ENCODE measurements at regions not wholly inside any gene's neighbourhood (a gene's known extent, or its start where the extent isn't known, plus 50 kb on each side); places are given as distances from the start of the nearest gene placed in this dataset.
"Not testable (repeated sequence)": the region's sequence is repeated elsewhere in the genome, so short reads cannot be mapped to it uniquely, and the experiment has no call there.

- DNase-seq (ENCODE audit: low read depth); H3K4me3 ChIP-seq (ENCODE audit: low read length); H3K36me3 ChIP-seq (ENCODE audit: control insufficient read depth, insufficient read depth, low read length, severe bottlenecking); H3K4me1 ChIP-seq (ENCODE audit: control insufficient read depth, insufficient read depth, low read length); H3K9ac ChIP-seq (ENCODE audit: low read length); H3K9me3 ChIP-seq (ENCODE audit: control insufficient read depth, low read length): not testable (repeated sequence)
- H3K27me3 ChIP-seq (replicated peaks; ENCODE audit: control insufficient read depth, insufficient read depth, low read length): peaks cover 35% of the 10 kb centered on the region
These were observed 105.2 kb downstream of the FOXD2 start for GRCh38 chr1:47543089-47543488.

GRCh38 chr1:47545912-47546483 is 108.2 kb downstream of the FOXD2 start:
- Histone ChIP-seq H3K9ac (ENCODE audit: low read length) (no peak overlapping the region), H3K4me1 (ENCODE audit: control insufficient read depth, insufficient read depth, low read length) (no peaks in the 10 kb centered on the region), H3K9me3 (ENCODE audit: control insufficient read depth, low read length) (peaks cover 9% of the 10 kb centered on the region), H3K36me3 (ENCODE audit: control insufficient read depth, insufficient read depth, low read length, severe bottlenecking) (no peaks in the 10 kb centered on the region), H3K27me3 (replicated peaks; ENCODE audit: control insufficient read depth, insufficient read depth, low read length) (peaks cover 35% of the 10 kb centered on the region), H3K4me3 (ENCODE audit: low read length) (no peak overlapping the region)
- no peak for DNase-seq (ENCODE audit: low read depth)

- no peaks in the 10 kb centered on the region for H3K4me1 ChIP-seq (ENCODE audit: control insufficient read depth, insufficient read depth, low read length)
- no peak overlapping the region for H3K9ac ChIP-seq (ENCODE audit: low read length)
- H3K27me3 ChIP-seq (replicated peaks; ENCODE audit: control insufficient read depth, insufficient read depth, low read length): peaks cover 32% of the 10 kb centered on the region
- no peak overlapping the region for H3K4me3 ChIP-seq (ENCODE audit: low read length)
- no peaks in the 10 kb centered on the region for H3K36me3 ChIP-seq (ENCODE audit: control insufficient read depth, insufficient read depth, low read length, severe bottlenecking)
- no peak for DNase-seq (ENCODE audit: low read depth)
- H3K9me3 ChIP-seq (ENCODE audit: control insufficient read depth, low read length): no peaks in the 10 kb centered on the region
These were observed 110.1 kb downstream of the FOXD2 start for GRCh38 chr1:47547753-47548573.

- no peak overlapping the region for H3K4me3 ChIP-seq (ENCODE audit: low read length)
- H3K36me3 ChIP-seq (ENCODE audit: control insufficient read depth, insufficient read depth, low read length, severe bottlenecking): no peaks in the 10 kb centered on the region
- no peak for DNase-seq (ENCODE audit: low read depth)
- H3K9ac ChIP-seq (ENCODE audit: low read length): no peak overlapping the region
- H3K27me3 ChIP-seq (replicated peaks; ENCODE audit: control insufficient read depth, insufficient read depth, low read length): peaks cover 38% of the 10 kb centered on the region
- H3K4me1 ChIP-seq (ENCODE audit: control insufficient read depth, insufficient read depth, low read length): no peaks in the 10 kb centered on the region
- no peaks in the 10 kb centered on the region for H3K9me3 ChIP-seq (ENCODE audit: control insufficient read depth, low read length)
These were observed 110.8 kb downstream of the FOXD2 start for GRCh38 chr1:47548637-47549036.

- no peaks in the 10 kb centered on the region for H3K4me1 ChIP-seq (ENCODE audit: control insufficient read depth, insufficient read depth, low read length)
- no peak overlapping the region for H3K9ac ChIP-seq (ENCODE audit: low read length)
- no peaks in the 10 kb centered on the region for H3K9me3 ChIP-seq (ENCODE audit: control insufficient read depth, low read length)
- H3K27me3 ChIP-seq (replicated peaks; ENCODE audit: control insufficient read depth, insufficient read depth, low read length): peaks cover 38% of the 10 kb centered on the region
- no peak for DNase-seq (ENCODE audit: low read depth)
- H3K36me3 ChIP-seq (ENCODE audit: control insufficient read depth, insufficient read depth, low read length, severe bottlenecking): no peaks in the 10 kb centered on the region
- no peak overlapping the region for H3K4me3 ChIP-seq (ENCODE audit: low read length)
These were observed 111.7 kb downstream of the FOXD2 start for GRCh38 chr1:47549532-47549931.

GRCh38 chr1:47550929-47551328 is 113.1 kb downstream of the FOXD2 start:
- H3K36me3 ChIP-seq (ENCODE audit: control insufficient read depth, insufficient read depth, low read length, severe bottlenecking): no peaks in the 10 kb centered on the region
- H3K27me3 ChIP-seq (replicated peaks; ENCODE audit: control insufficient read depth, insufficient read depth, low read length): peaks cover 35% of the 10 kb centered on the region
- H3K9me3 ChIP-seq (ENCODE audit: control insufficient read depth, low read length): no peaks in the 10 kb centered on the region
- no peak overlapping the region for H3K4me3 ChIP-seq (ENCODE audit: low read length)
- no peaks in the 10 kb centered on the region for H3K4me1 ChIP-seq (ENCODE audit: control insufficient read depth, insufficient read depth, low read length)
- no peak overlapping the region for H3K9ac ChIP-seq (ENCODE audit: low read length)
- no peak for DNase-seq (ENCODE audit: low read depth)

GRCh38 chr1:47551971-47552528 is 114.2 kb downstream of the FOXD2 start:
- no peaks in the 10 kb centered on the region for H3K4me1 ChIP-seq (ENCODE audit: control insufficient read depth, insufficient read depth, low read length)
- no peak overlapping the region for H3K4me3 ChIP-seq (ENCODE audit: low read length)
- no peak for DNase-seq (ENCODE audit: low read depth)
- no peaks in the 10 kb centered on the region for H3K9me3 ChIP-seq (ENCODE audit: control insufficient read depth, low read length)
- H3K36me3 ChIP-seq (ENCODE audit: control insufficient read depth, insufficient read depth, low read length, severe bottlenecking): no peaks in the 10 kb centered on the region
- no peak overlapping the region for H3K9ac ChIP-seq (ENCODE audit: low read length)
- peaks cover 37% of the 10 kb centered on the region for H3K27me3 ChIP-seq (replicated peaks; ENCODE audit: control insufficient read depth, insufficient read depth, low read length)

- no peaks in the 10 kb centered on the region for H3K9me3 ChIP-seq (ENCODE audit: control insufficient read depth, low read length)
- peaks cover 42% of the 10 kb centered on the region for H3K27me3 ChIP-seq (replicated peaks; ENCODE audit: control insufficient read depth, insufficient read depth, low read length)
- H3K9ac ChIP-seq (ENCODE audit: low read length): no peak overlapping the region
- no peak overlapping the region for H3K4me3 ChIP-seq (ENCODE audit: low read length)
- DNase-seq (ENCODE audit: low read depth): no peak
- no peaks in the 10 kb centered on the region for H3K36me3 ChIP-seq (ENCODE audit: control insufficient read depth, insufficient read depth, low read length, severe bottlenecking)
- no peaks in the 10 kb centered on the region for H3K4me1 ChIP-seq (ENCODE audit: control insufficient read depth, insufficient read depth, low read length)
These were observed 116.2 kb downstream of the FOXD2 start for GRCh38 chr1:47554082-47554481.

- no peak for DNase-seq (ENCODE audit: low read depth)
- Histone ChIP-seq H3K27me3 (replicated peaks; ENCODE audit: control insufficient read depth, insufficient read depth, low read length) (peaks cover 40% of the 10 kb centered on the region), H3K36me3 (ENCODE audit: control insufficient read depth, insufficient read depth, low read length, severe bottlenecking) (no peaks in the 10 kb centered on the region), H3K4me3 (ENCODE audit: low read length) (no peak overlapping the region), H3K9ac (ENCODE audit: low read length) (no peak overlapping the region), H3K4me1 (ENCODE audit: control insufficient read depth, insufficient read depth, low read length) (no peaks in the 10 kb centered on the region), H3K9me3 (ENCODE audit: control insufficient read depth, low read length) (no peaks in the 10 kb centered on the region)
These were observed 117.1 kb downstream of the FOXD2 start for GRCh38 chr1:47554901-47555300.

- peaks cover 44% of the 10 kb centered on the region for H3K27me3 ChIP-seq (replicated peaks; ENCODE audit: control insufficient read depth, insufficient read depth, low read length)
- no peaks in the 10 kb centered on the region for H3K9me3 ChIP-seq (ENCODE audit: control insufficient read depth, low read length)
- no peaks in the 10 kb centered on the region for H3K4me1 ChIP-seq (ENCODE audit: control insufficient read depth, insufficient read depth, low read length)
- no peak overlapping the region for H3K9ac ChIP-seq (ENCODE audit: low read length)
- H3K36me3 ChIP-seq (ENCODE audit: control insufficient read depth, insufficient read depth, low read length, severe bottlenecking): no peaks in the 10 kb centered on the region
- no peak for DNase-seq (ENCODE audit: low read depth)
- no peak overlapping the region for H3K4me3 ChIP-seq (ENCODE audit: low read length)
These were observed 117.5 kb downstream of the FOXD2 start for GRCh38 chr1:47555306-47555705.

- Histone ChIP-seq H3K36me3 (ENCODE audit: control insufficient read depth, insufficient read depth, low read length, severe bottlenecking) (no peaks in the 10 kb centered on the region), H3K9ac (ENCODE audit: low read length) (no peak overlapping the region), H3K27me3 (replicated peaks; ENCODE audit: control insufficient read depth, insufficient read depth, low read length) (peaks cover 46% of the 10 kb centered on the region), H3K4me1 (ENCODE audit: control insufficient read depth, insufficient read depth, low read length) (no peaks in the 10 kb centered on the region), H3K4me3 (ENCODE audit: low read length) (no peak overlapping the region), H3K9me3 (ENCODE audit: control insufficient read depth, low read length) (no peaks in the 10 kb centered on the region)
- no peak for DNase-seq (ENCODE audit: low read depth)
These were observed 118.2 kb downstream of the FOXD2 start for GRCh38 chr1:47555841-47556560.

Data from adipocyte (in vitro differentiated cells).